ENCODE measurements at regions not wholly inside any gene's neighbourhood (a gene's known extent, or its start where the extent isn't known, plus 50 kb on each side); places are given as distances from the start of the nearest gene placed in this dataset.
"Not testable (repeated sequence)": the region's sequence is repeated elsewhere in the genome, so short reads cannot be mapped to it uniquely, and the experiment has no call there.

GRCh38 chr11:24384240-24384639, 112.6 kb upstream of the LUZP2 start:
- Histone ChIP-seq H3K4me3 (ENCODE audit: insufficient read depth, low read depth, low read length) (no peak overlapping the region), H3K36me3 (replicated peaks; ENCODE audit: control insufficient read depth, insufficient read depth, low read length) (no peaks in the 10 kb centered on the region), H3K27me3 (ENCODE audit: control insufficient read depth, insufficient read depth, low read length) (no peaks in the 10 kb centered on the region)
- no peak for DNase-seq

- Histone ChIP-seq H3K36me3 (replicated peaks; ENCODE audit: control insufficient read depth, insufficient read depth, low read length) (no peaks in the 10 kb centered on the region), H3K27me3 (ENCODE audit: control insufficient read depth, insufficient read depth, low read length) (no peaks in the 10 kb centered on the region), H3K4me3 (ENCODE audit: insufficient read depth, low read depth, low read length) (no peak overlapping the region)
- peak; percentile 6 for DNase-seq
These were observed 110.1 kb upstream of the LUZP2 start for GRCh38 chr11:24386546-24387397.

DNA sequence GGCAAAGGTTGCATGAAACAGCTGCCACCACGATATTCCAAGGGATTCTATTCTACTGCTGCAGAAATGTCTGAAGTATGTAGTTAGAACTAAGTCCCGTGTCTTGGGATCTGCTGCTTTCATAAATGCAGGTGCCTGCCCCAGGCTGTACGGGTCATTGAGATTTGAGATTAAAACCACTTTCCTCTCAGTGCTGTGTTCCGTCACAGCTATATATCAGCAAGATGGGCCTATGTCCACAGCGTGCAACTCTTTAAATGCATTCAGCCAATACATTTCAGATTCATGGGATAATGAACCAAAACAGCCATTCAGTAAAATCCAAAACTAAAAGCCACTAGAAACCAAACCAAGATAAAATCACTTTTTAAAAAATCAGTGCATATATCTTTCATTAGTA, 107.3 kb upstream of the LUZP2 start:
- Histone ChIP-seq H3K36me3 (replicated peaks; ENCODE audit: control insufficient read depth, insufficient read depth, low read length) (no peaks in the 10 kb centered on the region), H3K4me3 (ENCODE audit: insufficient read depth, low read depth, low read length) (no peak overlapping the region)

GRCh38 chr11:24390016-24390415, 106.8 kb upstream of the LUZP2 start:
- no peak for DNase-seq
- H3K4me3 ChIP-seq (ENCODE audit: insufficient read depth, low read depth, low read length), result no peak overlapping the region
- H3K27me3 ChIP-seq (ENCODE audit: control insufficient read depth, insufficient read depth, low read length), result no peaks in the 10 kb centered on the region
- H3K36me3 ChIP-seq (replicated peaks; ENCODE audit: control insufficient read depth, insufficient read depth, low read length), result no peaks in the 10 kb centered on the region

More for the DNA sequence above, 107.3 kb upstream of the LUZP2 start:
- DNase-seq, result no peak
- H3K27me3 ChIP-seq (ENCODE audit: control insufficient read depth, insufficient read depth, low read length), result no peaks in the 10 kb centered on the region

DNA sequence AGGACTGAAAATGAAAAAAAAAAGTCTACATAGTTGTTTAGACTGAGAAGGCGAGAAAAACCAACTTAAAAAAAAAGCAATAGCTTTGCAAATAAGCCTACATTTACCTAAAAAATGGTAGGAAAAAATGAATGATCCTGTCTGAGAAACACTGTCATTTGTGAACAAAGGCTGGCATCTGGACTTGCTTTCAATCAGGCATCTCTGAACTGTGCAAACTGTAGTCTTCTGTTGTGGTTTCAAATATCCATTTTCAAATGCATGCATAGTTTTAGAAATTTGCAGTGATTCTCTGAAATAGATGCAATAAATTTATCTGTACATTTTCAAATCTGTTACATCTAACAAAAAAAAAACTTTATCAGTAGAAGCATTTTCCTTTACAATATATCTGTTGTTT, 106.1 kb upstream of the LUZP2 start:
- no peaks in the 10 kb centered on the region for H3K36me3 ChIP-seq (replicated peaks; ENCODE audit: control insufficient read depth, insufficient read depth, low read length)
- DNase-seq, result no peak
- H3K27me3 ChIP-seq (ENCODE audit: control insufficient read depth, insufficient read depth, low read length), result no peaks in the 10 kb centered on the region
- H3K4me3 ChIP-seq (ENCODE audit: insufficient read depth, low read depth, low read length), result no peak overlapping the region

DNA sequence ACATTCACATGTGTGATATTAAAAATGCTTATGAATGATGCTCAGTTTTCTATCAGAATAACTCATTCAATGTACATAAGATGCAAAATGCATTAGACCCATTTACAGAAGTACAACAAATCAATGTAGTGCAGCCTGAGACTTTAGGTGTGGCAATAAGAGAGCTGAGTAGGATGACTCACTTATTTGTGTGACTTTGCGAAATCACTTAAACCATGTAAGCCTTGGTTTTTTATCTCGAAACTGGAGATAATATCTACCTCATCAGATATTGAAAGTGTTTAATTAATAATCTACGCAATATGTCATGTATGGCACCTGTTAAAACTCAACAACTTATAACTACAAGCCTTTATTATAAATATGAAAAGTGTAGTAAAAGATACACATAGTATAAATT, 105.7 kb upstream of the LUZP2 start:
- Histone ChIP-seq H3K27me3 (ENCODE audit: control insufficient read depth, insufficient read depth, low read length) (no peaks in the 10 kb centered on the region), H3K4me3 (ENCODE audit: insufficient read depth, low read depth, low read length) (no peak overlapping the region), H3K36me3 (replicated peaks; ENCODE audit: control insufficient read depth, insufficient read depth, low read length) (no peaks in the 10 kb centered on the region)
- no peak for DNase-seq

DNA sequence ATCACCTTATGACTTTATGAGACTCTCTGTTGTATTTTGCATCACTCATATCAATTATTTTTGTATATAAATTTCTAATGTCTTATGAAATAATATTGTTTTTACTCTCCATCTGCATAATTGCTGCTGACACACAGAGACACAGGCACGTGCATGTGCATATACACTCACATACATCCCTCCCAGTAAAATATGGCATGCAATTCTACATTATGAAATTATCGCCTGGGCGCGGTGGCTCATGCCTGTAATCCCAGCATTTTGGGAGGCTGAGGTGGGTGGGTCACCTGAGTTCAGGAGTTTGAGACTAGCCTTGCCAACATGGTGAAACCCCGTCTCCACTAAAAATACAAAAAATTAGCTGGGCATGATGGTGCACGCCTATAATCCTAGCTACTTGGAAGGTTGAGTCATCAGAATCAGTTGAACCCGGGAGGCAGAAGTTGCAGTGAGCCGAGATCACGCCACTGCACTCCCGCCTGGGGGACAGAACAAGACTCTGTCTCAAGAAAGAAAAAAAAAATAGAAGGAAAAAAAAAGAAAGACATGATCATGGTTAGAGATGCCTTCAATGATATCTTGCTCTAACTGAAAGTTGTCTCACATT, 96.7 kb upstream of the LUZP2 start:
- H3K27me3 ChIP-seq (ENCODE audit: control insufficient read depth, insufficient read depth, low read length), result no peaks in the 10 kb centered on the region
- no peaks in the 10 kb centered on the region for H3K36me3 ChIP-seq (replicated peaks; ENCODE audit: control insufficient read depth, insufficient read depth, low read length)
- H3K4me3 ChIP-seq (ENCODE audit: insufficient read depth, low read depth, low read length), result no peak overlapping the region
- DNase-seq, result no peak

DNA sequence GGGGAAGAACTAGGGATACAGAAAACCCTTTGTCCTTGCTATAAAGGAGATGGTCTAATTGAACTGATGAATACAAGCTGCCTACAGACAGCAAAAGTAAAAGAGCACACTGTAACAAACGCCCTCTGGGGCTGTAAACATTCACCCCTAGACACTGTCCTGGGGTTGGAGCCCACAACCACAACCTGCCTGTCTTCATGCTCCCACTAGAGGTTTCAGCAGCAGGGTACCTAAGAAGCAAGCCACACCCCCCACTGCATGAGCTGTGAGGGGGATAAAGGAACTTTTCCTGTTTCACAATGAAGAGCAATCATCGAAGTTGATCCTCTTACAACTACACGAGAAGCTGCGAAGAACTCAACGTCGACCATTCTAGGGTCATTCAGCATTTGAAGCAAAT, 90.5 kb upstream of the LUZP2 start:
- DNase-seq, result no peak
- no peaks in the 10 kb centered on the region for H3K27me3 ChIP-seq (ENCODE audit: control insufficient read depth, insufficient read depth, low read length)
- H3K36me3 ChIP-seq (replicated peaks; ENCODE audit: control insufficient read depth, insufficient read depth, low read length), result no peaks in the 10 kb centered on the region
- no peak overlapping the region for H3K4me3 ChIP-seq (ENCODE audit: insufficient read depth, low read depth, low read length)

DNA sequence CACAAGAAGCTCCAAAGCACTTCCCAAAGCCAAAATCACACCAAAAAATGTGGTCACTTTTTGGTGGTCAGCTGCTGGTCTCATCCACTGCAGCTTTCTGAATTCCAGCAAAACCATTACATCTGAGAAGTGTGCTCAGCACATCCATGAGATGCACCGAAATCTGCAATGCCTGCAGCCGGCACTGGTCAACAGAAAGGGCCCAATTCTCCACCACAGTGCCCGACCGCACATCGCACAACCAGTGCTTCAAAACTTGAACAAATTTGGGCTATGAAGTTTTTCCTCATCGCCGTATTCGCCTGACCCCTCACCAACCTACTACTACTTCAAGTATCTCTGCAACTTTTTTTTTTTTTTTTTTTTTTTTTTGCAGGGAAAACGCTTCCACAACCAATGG, 89.9 kb upstream of the LUZP2 start:
- Histone ChIP-seq H3K36me3 (replicated peaks; ENCODE audit: control insufficient read depth, insufficient read depth, low read length) (no peaks in the 10 kb centered on the region), H3K4me3 (ENCODE audit: insufficient read depth, low read depth, low read length) (no peak overlapping the region), H3K27me3 (ENCODE audit: control insufficient read depth, insufficient read depth, low read length) (no peaks in the 10 kb centered on the region)
- DNase-seq, result no peak

DNA sequence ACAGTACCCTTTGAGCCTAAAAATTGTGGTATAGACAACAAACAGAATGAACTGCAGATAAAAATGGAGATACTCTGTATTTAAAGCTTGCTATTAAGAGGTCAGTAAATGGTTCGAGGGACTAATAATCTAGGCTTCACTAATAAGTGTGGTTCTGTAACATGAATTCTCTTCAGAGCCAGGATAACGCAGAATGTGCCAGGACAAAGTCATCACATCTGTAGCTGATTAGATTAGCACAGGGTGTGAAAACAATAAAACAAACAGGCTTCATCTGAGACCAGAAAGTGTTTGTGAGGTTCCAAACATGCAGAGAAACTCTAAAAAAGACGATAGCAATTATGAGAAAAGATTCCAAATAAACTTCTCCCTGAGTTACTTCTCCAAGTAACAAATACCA, 89.1 kb upstream of the LUZP2 start:
- no peaks in the 10 kb centered on the region for H3K36me3 ChIP-seq (replicated peaks; ENCODE audit: control insufficient read depth, insufficient read depth, low read length)
- DNase-seq, result no peak
- no peak overlapping the region for H3K4me3 ChIP-seq (ENCODE audit: insufficient read depth, low read depth, low read length)
- no peaks in the 10 kb centered on the region for H3K27me3 ChIP-seq (ENCODE audit: control insufficient read depth, insufficient read depth, low read length)

- H3K36me3 ChIP-seq (replicated peaks; ENCODE audit: control insufficient read depth, insufficient read depth, low read length), result no peaks in the 10 kb centered on the region
- H3K4me3 ChIP-seq (ENCODE audit: insufficient read depth, low read depth, low read length), result no peak overlapping the region
- no peak for DNase-seq
- no peaks in the 10 kb centered on the region for H3K27me3 ChIP-seq (ENCODE audit: control insufficient read depth, insufficient read depth, low read length)
These were observed 88.7 kb upstream of the LUZP2 start for GRCh38 chr11:24408202-24408601.

DNA sequence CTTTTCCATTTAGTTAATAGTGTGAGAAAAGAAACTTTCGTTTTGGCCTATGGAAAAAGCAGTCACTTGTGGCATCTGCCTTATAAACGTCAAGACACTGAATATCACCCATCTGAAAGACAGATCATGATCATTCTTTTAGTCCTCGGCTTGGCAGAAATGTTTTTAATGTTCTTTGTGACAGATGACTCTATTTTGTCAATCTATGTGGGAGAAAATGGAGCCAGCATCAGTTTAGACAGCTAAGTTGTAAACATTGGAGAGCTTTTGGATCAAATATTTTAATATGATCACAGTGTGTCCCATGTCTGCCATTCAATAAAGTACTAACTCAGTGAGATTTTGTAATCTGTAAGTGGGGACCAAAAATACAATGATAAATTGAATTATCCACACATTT, 85.1 kb upstream of the LUZP2 start:
- no peak for DNase-seq
- no peak overlapping the region for H3K4me3 ChIP-seq (ENCODE audit: insufficient read depth, low read depth, low read length)
- H3K36me3 ChIP-seq (replicated peaks; ENCODE audit: control insufficient read depth, insufficient read depth, low read length), result no peaks in the 10 kb centered on the region
- H3K27me3 ChIP-seq (ENCODE audit: control insufficient read depth, insufficient read depth, low read length), result no peaks in the 10 kb centered on the region

DNA sequence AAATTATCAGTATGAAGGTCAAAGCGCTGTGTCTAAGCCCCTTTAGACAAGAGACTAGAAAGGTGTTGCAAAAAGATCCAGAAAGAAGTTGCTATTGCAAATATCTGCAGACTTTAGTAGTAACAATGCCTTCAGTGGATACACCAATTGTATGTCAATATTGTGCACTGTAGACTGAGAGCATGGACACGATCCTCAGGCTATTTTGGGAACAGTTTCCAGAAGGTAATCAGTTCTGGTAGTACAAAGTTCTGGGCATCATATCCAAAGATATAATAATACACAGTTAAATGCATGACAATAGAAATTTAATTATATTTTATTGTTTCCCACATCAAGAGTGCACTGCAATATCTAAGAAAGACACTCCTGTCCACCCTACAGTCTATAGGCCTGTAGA, 84.1 kb upstream of the LUZP2 start:
- Histone ChIP-seq H3K36me3 (replicated peaks; ENCODE audit: control insufficient read depth, insufficient read depth, low read length) (no peaks in the 10 kb centered on the region), H3K4me3 (ENCODE audit: insufficient read depth, low read depth, low read length) (no peak overlapping the region), H3K27me3 (ENCODE audit: control insufficient read depth, insufficient read depth, low read length) (no peaks in the 10 kb centered on the region)
- no peak for DNase-seq

GRCh38 chr11:24413391-24413790, 83.5 kb upstream of the LUZP2 start:
- Histone ChIP-seq H3K4me3 (ENCODE audit: insufficient read depth, low read depth, low read length) (no peak overlapping the region), H3K27me3 (ENCODE audit: control insufficient read depth, insufficient read depth, low read length) (no peaks in the 10 kb centered on the region), H3K36me3 (replicated peaks; ENCODE audit: control insufficient read depth, insufficient read depth, low read length) (no peaks in the 10 kb centered on the region)
- DNase-seq, result no peak

DNA sequence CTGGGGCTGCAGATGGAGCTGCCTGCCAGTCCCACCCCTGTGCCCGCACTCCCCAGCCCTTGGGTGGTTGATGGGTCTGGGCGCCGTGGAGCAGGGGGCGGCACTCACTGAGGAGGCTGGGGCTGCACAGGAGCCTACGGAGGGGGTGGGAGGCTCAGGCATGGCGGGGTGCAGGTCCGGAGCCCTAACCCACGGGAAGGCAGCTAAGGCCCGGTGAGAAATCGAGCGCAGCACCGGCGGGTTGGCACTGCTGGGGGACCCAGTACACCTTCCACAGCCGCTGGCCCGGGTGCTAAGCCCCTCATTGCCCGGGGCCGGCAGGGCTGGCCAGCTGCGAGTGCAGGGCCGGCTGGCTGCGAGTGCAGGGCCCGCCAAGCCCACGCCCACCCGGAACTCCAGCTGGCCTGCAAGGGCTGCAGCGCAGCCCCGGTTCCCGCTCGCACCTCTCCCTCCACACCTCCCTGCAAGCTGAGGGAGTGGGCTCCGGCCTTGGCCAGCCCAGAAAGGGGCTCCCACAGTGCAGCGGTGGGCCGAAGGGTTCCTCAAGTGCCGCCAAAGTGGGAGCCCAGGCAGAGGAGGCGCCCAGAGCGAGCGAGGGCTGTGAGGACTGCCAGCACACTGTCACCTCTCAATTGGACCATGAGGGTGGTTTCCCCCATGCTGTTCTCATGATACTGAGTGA, 80.8 kb upstream of the LUZP2 start:
- not testable (repeated sequence) for H3K4me3 ChIP-seq (ENCODE audit: insufficient read depth, low read depth, low read length); H3K27me3 ChIP-seq (ENCODE audit: control insufficient read depth, insufficient read depth, low read length); H3K36me3 ChIP-seq (replicated peaks; ENCODE audit: control insufficient read depth, insufficient read depth, low read length); DNase-seq

Data from H7 (cell line).